GM21528 (cell line): ENCODE measurements at regions not wholly inside any gene's neighbourhood (a gene's known extent, or its start where the extent isn't known, plus 50 kb on each side); places are given as distances from the start of the nearest gene placed in this dataset.

Source experiments
- ATAC-seq: cut with Tn5 transposase; IDR thresholded peaks from one replicate; pipeline ENCODE4 v1.9.1; 2021; ENCODE audit warnings: mild to moderate bottlenecking, moderate library complexity; ENCODE audit not compliant: unreplicated experiment, low FRiP score

DNA sequence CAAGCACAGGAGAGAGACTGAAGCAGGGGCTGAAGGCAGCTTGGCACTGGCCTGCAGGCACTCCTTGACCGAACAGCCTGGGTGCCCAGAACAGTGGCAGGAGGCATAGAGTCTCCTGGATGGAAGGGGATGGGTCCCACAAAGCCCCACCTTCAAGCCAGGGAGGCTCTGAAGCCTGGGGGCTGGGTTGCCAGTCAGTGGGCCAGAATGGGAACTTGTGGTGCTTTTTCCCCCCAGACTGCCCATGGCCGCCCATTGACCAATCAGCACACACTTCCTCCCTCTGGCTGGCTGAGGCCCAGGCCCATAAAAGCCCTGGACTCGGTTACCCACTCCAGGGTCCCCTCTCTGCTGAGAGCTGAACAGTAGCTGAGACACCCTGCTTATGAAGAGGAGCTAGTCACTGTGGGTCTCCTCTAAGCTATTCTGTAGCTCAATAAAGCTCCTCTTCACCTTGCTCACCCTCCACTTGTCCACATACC lies 109.6 kb downstream of the ELAPOR2 start:
- ATAC-seq = no peak

DNA sequence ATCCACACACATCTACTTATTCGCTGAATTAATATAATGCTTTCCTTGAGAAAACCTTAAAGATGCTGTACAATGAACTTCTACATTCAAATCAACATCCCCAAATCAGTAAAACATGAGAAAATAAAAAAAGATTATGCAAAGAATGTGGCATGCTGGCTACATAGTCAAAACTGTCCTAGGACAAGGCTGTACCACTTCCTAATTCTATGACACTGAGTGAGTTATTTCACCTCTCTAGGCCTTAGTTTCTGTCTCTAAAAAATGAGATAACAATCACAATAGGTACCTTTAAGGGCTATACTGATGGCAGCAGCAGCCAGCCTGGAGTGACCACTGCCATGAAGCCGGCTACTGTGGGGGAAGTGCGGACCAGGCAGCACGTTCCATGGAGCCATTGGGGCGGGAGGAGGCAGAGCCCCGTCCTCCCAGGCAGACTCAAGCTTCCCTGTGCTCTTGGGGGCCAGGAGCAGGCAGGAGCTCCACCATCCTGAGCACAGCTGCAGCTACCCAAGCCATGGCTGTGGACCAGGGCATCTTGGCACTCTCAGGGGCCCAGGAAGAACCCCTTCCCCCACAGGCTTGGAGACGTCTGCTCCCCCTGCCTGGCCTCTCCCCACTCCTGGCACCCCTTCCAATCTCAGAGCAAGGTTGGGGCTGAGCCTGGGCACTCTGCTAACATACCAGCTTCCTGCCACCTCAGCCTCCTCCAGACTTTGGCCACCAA lies 110.2 kb downstream of the ELAPOR2 start:
- ATAC-seq = peak; percentile 98

DNA sequence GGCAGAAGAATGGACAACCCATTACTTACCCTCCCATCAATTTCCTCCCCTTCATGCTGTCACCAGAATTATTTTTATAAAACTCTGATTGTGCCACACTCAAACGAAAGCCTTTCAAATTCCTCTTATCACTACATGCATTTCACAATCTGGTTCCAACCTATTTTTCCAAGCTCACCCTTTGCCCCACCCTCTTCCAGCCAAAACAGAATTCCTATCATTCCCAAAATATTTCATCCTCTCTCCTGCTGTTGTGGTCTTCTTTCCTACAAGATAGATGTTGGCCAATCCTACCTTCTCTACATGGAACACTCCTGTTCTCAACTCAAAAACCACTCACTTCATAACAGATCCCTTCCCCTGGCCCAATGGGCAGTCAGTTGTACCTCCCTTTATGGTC lies 111.5 kb downstream of the ELAPOR2 start:
- ATAC-seq = no peak

DNA sequence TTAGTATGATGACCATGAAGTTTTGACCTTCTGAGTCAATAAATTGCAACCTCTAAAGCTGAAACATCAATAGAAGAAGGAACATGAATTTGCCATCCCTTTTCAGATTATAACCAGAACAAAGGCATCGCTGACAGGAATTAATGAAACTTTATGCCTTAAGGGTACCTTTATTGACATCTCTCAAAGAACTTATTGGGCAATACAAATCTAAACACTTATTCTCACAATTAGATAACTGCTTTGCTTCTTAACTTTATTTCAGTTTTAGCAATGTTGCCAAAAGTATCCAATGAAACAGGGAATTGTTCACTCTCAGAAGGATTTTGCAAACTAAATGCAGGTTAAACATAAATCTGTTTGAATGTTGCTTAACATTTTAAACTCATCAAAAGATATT lies 116.0 kb downstream of the ELAPOR2 start:
- ATAC-seq = no peak

DNA sequence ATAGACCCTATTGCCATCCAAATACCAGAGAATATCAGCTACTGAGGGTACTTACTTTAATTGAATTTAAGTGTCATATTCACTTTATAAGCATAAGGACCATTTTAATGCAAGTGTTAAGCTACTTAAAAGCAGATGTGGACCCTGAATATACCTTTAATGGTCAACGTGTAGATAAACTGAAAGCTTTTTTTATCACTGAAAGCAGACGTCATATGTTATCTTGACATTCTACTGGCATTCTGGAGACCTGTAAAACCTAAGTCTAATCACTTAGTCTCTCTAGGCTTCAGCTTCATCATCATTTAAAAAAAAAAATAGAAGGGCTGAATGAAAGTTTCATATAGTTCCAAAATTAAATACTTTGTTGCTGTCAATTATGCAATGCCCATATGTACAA lies 116.5 kb downstream of the ELAPOR2 start:
- ATAC-seq = no peak

DNA sequence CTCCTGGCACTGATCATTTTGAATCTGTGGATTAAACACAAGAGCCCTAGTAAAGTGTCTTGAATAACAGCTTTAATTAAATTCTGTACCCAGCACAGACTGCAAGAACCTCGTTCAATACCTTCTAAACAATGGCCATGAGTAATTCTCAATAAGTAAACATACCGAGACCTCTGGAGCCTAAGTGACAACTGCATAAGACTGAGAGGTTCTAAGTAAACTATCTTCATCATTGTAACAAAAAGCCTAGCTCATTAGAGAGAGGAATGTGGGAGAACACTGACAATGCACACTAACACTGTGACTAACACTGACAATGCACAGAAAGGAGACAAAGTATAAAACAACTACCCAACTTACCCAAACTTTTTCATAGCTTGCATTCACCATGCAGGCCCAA lies 117.4 kb downstream of the ELAPOR2 start:
- no peak for ATAC-seq

DNA sequence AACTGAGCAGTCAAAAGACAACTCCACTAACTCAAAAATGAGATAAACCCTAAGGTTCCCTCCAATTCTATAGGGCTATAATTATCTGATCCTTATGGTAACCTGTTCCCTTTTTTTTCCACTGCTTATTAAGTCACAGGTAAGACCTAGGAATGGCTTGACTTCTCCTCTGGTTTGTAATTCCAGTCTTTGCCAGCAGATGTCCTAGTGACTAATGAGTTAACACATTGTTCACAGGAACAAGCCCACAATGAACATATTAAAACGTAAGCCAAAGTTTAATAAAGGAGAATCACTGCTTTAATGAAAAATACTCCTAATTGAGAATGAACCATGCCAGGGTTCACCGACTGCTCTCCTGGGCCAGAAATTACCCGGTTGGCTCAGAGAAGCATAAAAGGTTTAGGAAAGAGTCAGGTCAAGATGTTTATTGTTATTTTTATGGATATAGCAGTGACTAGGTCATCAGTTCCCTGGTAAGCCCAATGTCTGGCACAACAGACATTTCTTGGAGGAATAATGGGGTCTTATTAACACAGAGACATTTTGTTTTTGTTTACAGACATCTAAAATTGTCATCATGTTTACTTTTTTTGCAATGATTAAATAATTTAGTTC lies 120.1 kb downstream of the ELAPOR2 start:
- ATAC-seq = peak; percentile 87

DNA sequence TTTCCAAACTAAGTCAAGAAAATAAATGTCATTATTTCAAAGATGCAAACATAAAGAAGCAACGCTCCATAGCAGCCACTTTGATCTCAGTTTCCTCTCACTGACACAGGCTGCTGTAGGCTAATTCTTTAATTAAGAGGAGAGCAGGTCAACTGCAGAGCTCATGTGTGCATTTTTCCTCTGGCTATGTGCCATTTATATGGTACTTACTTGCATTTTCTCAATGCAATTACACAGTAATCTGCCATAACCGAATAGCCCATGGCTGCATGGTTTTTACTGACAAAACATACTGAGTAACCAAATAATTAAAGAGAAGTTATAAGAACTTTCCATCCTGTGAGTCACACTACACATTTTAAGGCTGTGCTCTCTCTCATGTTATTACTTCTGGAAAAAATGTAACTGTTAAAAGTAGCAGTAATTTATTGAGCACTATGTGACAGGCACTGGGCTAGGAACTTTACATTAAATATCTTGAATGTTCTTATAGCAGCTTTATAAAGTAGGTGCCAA lies 122.0 kb downstream of the ELAPOR2 start:
- ATAC-seq = no peak

DNA sequence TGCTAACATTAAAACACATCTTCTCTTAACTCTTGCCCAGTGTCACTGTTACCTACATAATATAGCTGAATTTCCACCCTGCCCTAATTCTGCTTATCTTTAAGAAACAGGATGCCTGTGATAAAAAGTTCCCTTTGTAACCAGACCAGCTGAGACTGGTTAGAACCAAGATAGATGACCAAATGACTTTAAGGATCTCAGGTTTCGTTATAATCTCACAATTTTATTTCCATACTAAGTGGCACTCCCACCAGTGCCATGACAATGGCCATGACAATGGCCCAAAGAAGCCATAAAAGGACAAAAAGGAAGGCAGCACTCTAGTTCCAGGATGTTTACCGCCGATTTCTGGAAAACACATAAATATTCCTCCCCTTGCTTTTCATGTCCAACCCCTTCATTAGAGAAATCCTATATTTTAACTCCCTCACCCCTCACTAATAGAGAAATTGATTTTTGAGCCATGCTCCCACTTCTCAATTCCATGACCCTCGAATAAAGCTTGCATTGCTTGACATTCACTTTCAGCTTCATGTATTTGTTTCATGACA lies 126.1 kb downstream of the ELAPOR2 start:
- ATAC-seq = no peak

DNA sequence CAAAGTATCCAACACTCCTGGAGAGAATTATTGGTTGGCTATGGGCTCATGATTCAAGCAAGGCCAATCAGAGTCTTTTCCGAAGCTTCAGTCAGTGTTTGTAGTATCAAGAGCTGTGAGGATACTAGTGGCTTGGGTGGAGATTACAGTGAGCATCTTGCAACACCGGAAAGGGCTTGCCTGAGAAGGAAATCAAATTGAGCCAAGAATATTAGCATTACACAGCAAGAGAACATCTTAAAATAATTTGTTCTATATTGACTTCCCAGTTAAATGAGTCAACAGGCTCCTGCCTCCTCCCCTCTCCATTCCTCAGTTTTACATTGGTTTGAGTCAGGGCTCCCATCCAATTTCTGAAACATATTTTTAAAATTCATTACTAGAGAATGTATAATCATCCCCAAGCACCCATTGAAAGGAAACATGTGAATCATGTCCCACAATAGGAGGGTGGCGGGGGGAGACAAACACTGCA lies 127.4 kb downstream of the ELAPOR2 start:
- ATAC-seq = no peak

DNA sequence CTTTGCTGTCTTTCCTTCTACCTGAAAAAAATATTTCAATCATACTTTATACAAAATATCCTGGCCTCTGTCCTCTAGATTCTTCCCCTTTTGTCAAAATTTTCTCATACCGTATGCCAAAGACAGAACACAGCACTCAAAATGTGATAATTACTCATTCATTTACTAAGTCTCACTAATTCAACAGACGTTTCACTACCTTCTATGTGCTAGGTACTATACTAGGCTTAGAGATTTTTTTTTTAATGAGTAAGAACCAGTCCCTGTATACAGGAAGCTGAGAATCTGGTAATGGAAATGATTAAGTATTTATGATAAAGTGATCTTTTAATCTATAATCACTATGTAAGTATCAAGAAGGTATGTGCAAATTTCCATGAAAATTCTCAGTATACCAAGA lies 128.0 kb downstream of the ELAPOR2 start:
- no peak for ATAC-seq

DNA sequence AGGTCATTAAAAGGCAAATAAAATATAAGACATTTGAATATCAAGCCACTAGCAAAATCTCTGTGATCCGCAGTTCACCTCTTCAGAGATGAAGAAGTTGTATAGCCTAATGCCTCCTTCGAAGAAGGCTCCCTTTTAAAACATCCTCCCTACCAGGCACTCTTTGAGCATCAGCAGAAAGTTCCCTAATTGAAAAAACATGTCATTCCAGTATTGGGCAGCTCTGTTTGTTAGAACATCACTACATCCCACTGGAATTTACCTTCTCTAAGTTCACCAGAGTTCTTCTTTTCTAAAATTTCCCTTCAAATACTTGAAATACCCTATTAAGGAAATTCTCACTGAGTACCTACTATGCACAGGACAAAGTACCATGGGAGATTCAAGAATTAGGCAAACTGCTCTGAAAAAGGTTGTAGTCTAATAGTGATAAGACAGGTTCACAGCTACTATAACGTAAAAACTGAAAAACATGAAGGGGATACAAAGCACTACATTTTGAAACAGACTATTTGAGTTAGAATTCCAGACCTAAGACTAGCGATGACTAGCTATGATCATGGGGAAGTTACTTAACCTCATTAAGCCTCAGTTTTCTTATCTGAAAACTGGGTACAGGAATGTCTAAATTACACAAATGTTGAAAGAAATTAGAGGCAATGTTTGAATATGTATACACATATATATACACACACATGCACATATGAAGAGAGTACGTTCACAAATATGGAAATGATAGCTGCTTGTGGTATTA lies 128.7 kb downstream of the ELAPOR2 start:
- ATAC-seq = no peak

DNA sequence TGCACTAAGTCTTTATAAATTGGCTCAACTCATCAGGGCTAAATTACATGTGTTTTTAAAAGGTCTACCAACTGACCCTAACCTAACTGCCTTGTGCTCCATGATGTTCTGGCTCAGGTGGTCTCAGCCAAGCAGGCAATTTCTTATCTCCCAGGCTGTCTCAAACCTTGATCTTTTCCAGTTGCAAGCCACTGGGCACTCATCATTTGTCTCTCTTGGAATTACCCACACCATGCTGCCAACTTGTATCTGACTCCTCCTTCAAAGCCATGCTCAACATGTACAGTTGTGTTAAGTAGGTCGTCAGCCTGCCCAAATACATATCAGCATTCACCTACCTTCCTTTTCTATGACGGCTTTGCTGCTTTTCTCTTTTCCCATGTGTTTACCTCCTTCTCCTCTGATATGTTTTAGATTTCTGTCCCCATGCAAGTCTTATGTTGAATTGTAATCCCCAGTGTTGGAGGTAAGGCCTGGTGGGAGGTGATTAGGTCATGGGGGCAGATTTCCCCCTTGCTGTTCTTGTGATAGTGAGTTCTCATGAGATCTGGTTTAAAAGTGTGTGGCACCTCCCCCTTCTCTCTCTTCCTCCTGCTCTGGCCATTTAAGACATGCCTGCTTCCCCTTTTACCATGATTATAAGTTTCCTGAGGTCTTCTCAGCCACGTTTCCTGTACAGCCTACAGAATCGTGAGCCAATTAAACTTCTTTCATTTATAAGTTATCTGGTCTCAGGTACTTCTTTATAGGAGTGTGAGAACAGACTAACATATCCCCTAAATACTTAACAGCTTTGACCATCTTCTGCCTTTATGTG lies 130.0 kb downstream of the ELAPOR2 start:
- ATAC-seq = peak; percentile 51

DNA sequence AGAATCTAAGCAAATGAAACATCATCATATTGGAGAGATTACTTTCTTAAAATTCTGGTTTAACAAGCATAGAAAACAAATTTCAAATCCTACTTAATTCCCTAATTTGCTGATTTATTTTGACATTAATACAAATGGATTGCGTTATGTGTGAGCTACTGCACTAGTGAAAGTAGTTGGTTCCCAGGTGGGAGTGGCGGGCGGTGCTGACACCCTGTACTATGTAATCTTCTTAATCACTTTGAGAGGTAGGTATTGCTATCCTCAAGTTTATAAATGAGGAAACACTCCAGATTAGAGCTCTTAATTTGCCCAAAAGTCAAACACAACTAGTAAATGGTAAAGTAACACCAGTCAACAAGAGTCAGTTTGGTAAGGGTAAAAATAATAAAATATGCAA lies 131.1 kb downstream of the ELAPOR2 start:
- no peak for ATAC-seq

DNA sequence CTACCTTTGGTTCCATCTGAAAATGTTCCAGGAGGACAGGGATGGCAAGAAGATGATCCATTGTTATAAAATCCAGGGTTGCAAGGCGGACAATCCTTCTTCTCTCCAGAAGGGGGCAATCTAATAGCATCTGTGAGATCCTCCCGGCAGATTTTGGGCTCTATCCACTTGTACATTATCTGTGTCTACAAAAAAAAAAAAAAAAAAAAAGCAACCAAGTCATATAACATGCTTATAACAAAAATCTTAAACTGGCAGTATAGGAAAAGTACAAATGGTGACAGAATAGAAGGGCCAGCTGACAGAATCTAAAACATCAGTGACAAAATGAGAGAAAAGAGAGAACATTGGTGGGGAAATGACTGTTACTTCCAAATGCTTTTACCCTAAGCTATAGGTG lies 132.7 kb downstream of the ELAPOR2 start:
- ATAC-seq = no peak

DNA sequence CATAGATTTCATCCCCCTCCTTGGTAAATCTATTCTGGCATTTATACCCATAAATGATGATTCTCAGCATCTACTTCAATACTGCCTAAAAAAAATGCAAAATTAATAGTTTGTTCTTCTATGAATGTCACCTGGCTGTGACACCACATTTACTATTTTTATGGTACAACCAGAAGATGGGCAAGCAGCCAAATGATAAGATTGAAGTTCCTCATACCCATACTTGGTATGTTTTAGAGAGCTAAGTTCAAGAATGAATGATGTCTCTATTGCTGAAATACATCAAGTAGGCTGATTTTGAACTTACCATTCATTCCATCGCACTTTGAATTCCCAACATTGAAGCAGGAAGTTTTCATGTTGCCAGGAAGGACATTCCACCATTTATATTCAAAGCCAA lies 134.2 kb downstream of the ELAPOR2 start:
- no peak for ATAC-seq

DNA sequence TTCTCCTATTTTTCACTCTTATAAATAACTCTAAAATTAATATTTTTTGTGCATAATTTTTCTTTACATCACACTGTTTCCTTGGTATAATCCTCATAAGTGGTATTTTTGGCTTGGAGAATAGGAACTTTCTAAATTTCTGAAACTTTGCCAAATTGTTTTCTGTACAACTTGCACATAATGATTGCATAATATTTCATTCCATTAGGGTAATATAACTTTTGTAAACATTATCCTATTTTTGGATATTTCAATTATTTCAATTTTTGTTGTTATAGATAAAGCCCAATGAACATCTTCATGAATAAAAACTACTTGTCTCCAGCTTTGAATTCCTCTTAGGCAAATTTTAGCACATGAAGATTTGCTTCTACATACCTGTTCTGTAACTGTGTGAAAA lies 135.9 kb downstream of the ELAPOR2 start:
- ATAC-seq = no peak

DNA sequence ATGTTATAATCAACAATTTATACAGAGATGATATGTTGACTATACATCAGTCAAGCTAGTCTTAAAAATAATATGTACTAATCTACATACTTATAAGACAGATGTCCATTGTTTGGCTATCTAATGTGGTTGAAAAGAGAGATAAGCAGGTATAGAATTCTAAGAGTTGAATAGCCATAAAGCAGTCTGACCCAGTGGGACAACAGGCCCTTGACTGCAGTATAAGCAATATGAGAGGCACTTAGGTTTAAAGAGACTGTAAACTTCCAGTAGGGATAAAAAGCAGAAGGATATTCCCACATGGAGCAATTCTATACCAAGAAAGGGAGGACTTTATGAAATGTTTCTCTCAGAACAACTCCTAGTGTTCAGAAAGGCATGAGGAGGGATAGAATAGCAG lies 139.3 kb downstream of the ELAPOR2 start:
- ATAC-seq = no peak

DNA sequence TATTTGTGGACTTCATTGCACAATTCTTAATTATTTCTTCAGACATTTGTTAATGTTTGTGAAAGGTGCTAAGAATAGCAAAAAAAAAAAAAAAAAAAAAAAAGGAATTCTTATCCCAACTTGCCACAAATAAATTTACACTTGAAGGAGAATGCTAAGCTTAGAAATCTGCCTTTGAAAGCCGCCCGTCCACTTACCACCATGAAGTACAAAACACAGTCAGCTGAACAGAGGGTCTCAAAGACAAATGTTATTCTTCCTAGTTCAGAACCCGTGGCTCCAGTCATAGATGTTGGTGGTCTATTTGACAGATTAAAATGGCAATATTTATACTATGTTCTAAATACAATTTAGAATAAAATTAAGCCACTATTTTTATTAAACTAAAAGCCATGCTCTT lies 141.2 kb downstream of the ELAPOR2 start:
- no peak for ATAC-seq

DNA sequence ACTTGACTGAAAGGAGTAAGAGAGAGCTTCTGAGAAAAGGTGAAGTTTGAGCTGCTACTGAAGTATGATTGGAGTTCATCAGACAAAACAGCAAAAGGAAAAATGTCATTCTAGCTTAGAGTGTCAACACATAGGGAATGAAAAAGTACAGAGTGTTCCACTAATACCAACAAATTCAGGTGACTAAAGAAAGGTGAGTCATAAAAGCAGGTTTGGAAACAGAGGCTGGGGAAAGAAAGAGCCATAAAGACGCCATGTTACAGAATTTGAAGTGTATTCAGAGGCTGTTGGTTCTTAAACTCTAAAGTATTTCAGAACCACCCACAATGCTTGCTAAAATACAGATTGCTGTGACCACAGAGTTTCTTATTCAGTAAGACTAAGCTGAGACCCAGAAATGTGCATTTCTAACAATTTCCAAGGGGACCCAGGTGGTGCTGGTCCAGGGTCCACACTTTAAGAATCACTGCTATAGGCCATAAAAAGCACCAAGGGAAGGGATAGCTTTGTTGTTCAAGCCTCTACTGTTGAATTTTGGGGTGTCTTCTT lies 143.1 kb downstream of the ELAPOR2 start:
- ATAC-seq = no peak
